ENCODE measurements at regions not wholly inside any gene's neighbourhood (a gene's known extent, or its start where the extent isn't known, plus 50 kb on each side); places are given as distances from the start of the nearest gene placed in this dataset.

DNA sequence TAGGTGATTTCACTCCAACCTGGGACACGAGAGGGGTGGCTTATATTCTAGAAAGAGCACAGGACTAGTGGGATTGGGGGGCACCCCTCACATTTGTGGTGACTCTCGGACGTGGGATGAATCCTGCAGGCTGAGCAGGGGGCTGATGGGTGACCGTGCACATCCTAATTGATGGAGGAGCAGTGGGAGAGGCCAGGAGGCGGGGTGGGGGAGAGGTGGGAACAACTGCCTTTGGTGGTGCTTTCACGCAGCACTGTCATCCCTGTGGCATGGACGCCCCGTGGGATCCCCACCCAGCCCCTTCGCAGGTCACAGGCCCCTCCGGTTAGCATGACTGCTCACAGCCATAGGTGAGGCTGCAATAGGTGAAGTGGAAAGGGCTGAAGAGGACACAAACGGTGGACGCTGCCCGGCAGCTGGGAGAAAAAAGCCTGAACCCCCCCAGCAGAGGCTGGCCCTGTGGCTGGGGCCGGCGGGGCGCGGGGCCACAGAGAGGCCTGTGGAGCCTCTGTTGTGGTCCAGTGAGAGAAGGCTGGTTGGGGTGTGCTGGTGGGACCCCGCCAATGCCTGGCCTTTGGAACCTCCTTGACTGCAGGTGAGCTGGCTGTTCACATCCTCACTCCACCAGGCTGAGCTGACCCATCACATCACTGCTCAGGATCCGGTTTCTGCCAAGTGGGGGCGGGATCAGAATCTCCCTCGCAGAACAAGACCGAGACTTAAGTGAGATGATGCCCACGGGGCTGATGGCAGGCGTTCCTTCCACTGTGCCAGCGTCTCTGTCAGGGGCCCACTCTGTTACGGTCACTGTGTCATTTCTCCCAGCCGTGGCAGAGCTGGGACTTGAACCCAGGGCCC is 325.4 kb downstream of the TEX29 start:
- TF ChIP-seq, protein P1, sequence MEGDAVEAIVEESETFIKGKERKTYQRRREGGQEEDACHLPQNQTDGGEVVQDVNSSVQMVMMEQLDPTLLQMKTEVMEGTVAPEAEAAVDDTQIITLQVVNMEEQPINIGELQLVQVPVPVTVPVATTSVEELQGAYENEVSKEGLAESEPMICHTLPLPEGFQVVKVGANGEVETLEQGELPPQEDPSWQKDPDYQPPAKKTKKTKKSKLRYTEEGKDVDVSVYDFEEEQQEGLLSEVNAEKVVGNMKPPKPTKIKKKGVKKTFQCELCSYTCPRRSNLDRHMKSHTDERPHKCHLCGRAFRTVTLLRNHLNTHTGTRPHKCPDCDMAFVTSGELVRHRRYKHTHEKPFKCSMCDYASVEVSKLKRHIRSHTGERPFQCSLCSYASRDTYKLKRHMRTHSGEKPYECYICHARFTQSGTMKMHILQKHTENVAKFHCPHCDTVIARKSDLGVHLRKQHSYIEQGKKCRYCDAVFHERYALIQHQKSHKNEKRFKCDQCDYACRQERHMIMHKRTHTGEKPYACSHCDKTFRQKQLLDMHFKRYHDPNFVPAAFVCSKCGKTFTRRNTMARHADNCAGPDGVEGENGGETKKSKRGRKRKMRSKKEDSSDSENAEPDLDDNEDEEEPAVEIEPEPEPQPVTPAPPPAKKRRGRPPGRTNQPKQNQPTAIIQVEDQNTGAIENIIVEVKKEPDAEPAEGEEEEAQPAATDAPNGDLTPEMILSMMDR (conservative IDR thresholded peaks at IDR 0.05 in 1 of 2, IDR thresholded peaks at IDR 0.05 in 1 of 2; ENCODE audit: low read depth in 1 of 2, low read length in 2 of 2): no peak
- TF ChIP-seq EZH2 (IDR thresholded peaks at IDR 0.05; ENCODE audit: low read length, missing control alignments): no peak
